Ectodermal cell (in vitro differentiated cells): ENCODE measurements at regions not wholly inside any gene's neighbourhood (a gene's known extent, or its start where the extent isn't known, plus 50 kb on each side); places are given as distances from the start of the nearest gene placed in this dataset.
"Not testable (repeated sequence)": the region's sequence is repeated elsewhere in the genome, so short reads cannot be mapped to it uniquely, and the experiment has no call there.

Experiments
- H3K27ac ChIP-seq: 2 replicates; pipeline ENCODE4 v1.7.0; 2013; ENCODE audit warnings: mild to moderate bottlenecking, low read depth, low read length; ENCODE audit not compliant: insufficient read depth, poor library complexity, severe bottlenecking
- H3K27me3 ChIP-seq: 2 replicates; pipeline ENCODE4 v1.7.0; 2013; ENCODE audit warnings: mild to moderate bottlenecking, low read length; ENCODE audit not compliant: insufficient read depth, control insufficient read depth, poor library complexity, severe bottlenecking
- H3K36me3 ChIP-seq: one replicate; pipeline ENCODE4 v1.7.0; 2013; ENCODE audit warnings: low read length; ENCODE audit not compliant: control insufficient read depth, insufficient read depth
- H3K4me1 ChIP-seq: one replicate; pipeline ENCODE4 v1.7.0; 2013; ENCODE audit warnings: low read length; ENCODE audit not compliant: control insufficient read depth, insufficient read depth
- H3K4me3 ChIP-seq: 2 replicates; pipeline ENCODE4 v1.7.0; 2013; ENCODE audit warnings: low read depth, low read length, control low read depth; ENCODE audit not compliant: insufficient read depth
- H3K9me3 ChIP-seq: 2 replicates; pipeline ENCODE4 v1.7.0; 2013; ENCODE audit warnings: mild to moderate bottlenecking, low read length, moderate library complexity; ENCODE audit not compliant: control insufficient read depth
- WGBS, 2 experiments: methylation state at CpG; one replicate each; pipeline ENCODE4 v1.1.7; 2013; ENCODE audit warnings: missing lambda C conversion rate in 2 of 2; 5-methylcytosine and 5-hydroxymethylcytosine counted together

GRCh38 chr13:46484561-46484960 lies 68.4 kb upstream of the LRCH1 start:
- Histone ChIP-seq H3K36me3 (no peaks in the 10 kb centered on the region), H3K4me3 (no peak overlapping the region), H3K27ac (no peak overlapping the region), H3K9me3 (no peaks in the 10 kb centered on the region), H3K27me3 (no peaks in the 10 kb centered on the region), H3K4me1 (no peaks in the 10 kb centered on the region)
- WGBS, 2 experiments: 92 to 94% methylated on average over 1 to 3 of the region's 3 CpGs

GRCh38 chr13:46481166-46481565 lies 71.8 kb upstream of the LRCH1 start:
- Histone ChIP-seq H3K4me1 (no peaks in the 10 kb centered on the region), H3K27ac (no peak overlapping the region), H3K9me3 (no peaks in the 10 kb centered on the region), H3K4me3 (no peak overlapping the region), H3K27me3 (no peaks in the 10 kb centered on the region), H3K36me3 (no peaks in the 10 kb centered on the region)
- WGBS, 2 experiments: 72 to 75% methylated on average over 4 of the region's 4 CpGs

GRCh38 chr13:46480131-46480530 lies 72.8 kb upstream of the LRCH1 start:
- WGBS, 2 experiments: 92 to 96% methylated on average over 5 of the region's 5 CpGs
- H3K27me3 ChIP-seq: no peaks in the 10 kb centered on the region
- no peaks in the 10 kb centered on the region for H3K4me1 ChIP-seq
- H3K9me3 ChIP-seq: no peaks in the 10 kb centered on the region
- no peaks in the 10 kb centered on the region for H3K36me3 ChIP-seq
- no peak overlapping the region for H3K4me3 ChIP-seq
- H3K27ac ChIP-seq: no peak overlapping the region

- no peak overlapping the region for H3K27ac ChIP-seq
- WGBS, 2 experiments: 93 to 97% methylated on average over 1 of the region's 1 CpG
These were observed 73.3 kb upstream of the LRCH1 start for GRCh38 chr13:46479691-46480090.

GRCh38 chr13:46479283-46479682 lies 73.7 kb upstream of the LRCH1 start:
- Histone ChIP-seq H3K36me3 (no peaks in the 10 kb centered on the region), H3K27ac (no peak overlapping the region), H3K9me3 (no peaks in the 10 kb centered on the region), H3K27me3 (no peaks in the 10 kb centered on the region), H3K4me1 (no peaks in the 10 kb centered on the region), H3K4me3 (no peak overlapping the region)
- 90 to 98% methylated on average over 1 of the region's 1 CpG for WGBS, 2 experiments

More at GRCh38 chr13:46479691-46480090, 73.3 kb upstream of the LRCH1 start:
- H3K36me3 ChIP-seq: no peaks in the 10 kb centered on the region
- no peak overlapping the region for H3K4me3 ChIP-seq
- no peaks in the 10 kb centered on the region for H3K4me1 ChIP-seq
- H3K9me3 ChIP-seq: no peaks in the 10 kb centered on the region
- no peaks in the 10 kb centered on the region for H3K27me3 ChIP-seq

- H3K4me1 ChIP-seq: no peaks in the 10 kb centered on the region
- H3K27me3 ChIP-seq: no peaks in the 10 kb centered on the region
- no peaks in the 10 kb centered on the region for H3K9me3 ChIP-seq
- WGBS, 2 experiments: no CpG with 5 or more reads among the region's 1 CpG
- no peak overlapping the region for H3K4me3 ChIP-seq
- H3K36me3 ChIP-seq: no peaks in the 10 kb centered on the region
- H3K27ac ChIP-seq: no peak overlapping the region
These were observed 74.3 kb upstream of the LRCH1 start for GRCh38 chr13:46478651-46479050.

- WGBS, 2 experiments: 84 to 92% methylated on average over 2 of the region's 2 CpGs
- Histone ChIP-seq H3K4me3 (no peak overlapping the region), H3K27me3 (no peaks in the 10 kb centered on the region), H3K27ac (no peak overlapping the region), H3K36me3 (no peaks in the 10 kb centered on the region), H3K4me1 (no peaks in the 10 kb centered on the region), H3K9me3 (no peaks in the 10 kb centered on the region)
These were observed 76.8 kb upstream of the LRCH1 start for GRCh38 chr13:46476174-46476573.

GRCh38 chr13:46475541-46475991 lies 77.4 kb upstream of the LRCH1 start:
- WGBS, 2 experiments: 96 to 97% methylated on average over 6 of the region's 6 CpGs
- H3K27me3 ChIP-seq: no peaks in the 10 kb centered on the region
- H3K4me1 ChIP-seq: no peaks in the 10 kb centered on the region
- H3K36me3 ChIP-seq: no peaks in the 10 kb centered on the region
- H3K27ac ChIP-seq: no peak overlapping the region
- no peaks in the 10 kb centered on the region for H3K9me3 ChIP-seq
- no peak overlapping the region for H3K4me3 ChIP-seq

- H3K9me3 ChIP-seq: no peaks in the 10 kb centered on the region
- no peaks in the 10 kb centered on the region for H3K36me3 ChIP-seq
- no peak overlapping the region for H3K4me3 ChIP-seq
- no peaks in the 10 kb centered on the region for H3K27me3 ChIP-seq
- H3K27ac ChIP-seq: no peak overlapping the region
- 92 to 97% methylated on average over 3 of the region's 3 CpGs for WGBS, 2 experiments
- no peaks in the 10 kb centered on the region for H3K4me1 ChIP-seq
These were observed 79.2 kb upstream of the LRCH1 start for GRCh38 chr13:46473806-46474205.

GRCh38 chr13:46472384-46472783 lies 80.6 kb upstream of the LRCH1 start:
- Histone ChIP-seq H3K4me1 (no peaks in the 10 kb centered on the region), H3K36me3 (no peaks in the 10 kb centered on the region), H3K27me3 (no peaks in the 10 kb centered on the region), H3K27ac (no peak overlapping the region), H3K9me3 (no peaks in the 10 kb centered on the region), H3K4me3 (no peak overlapping the region)
- 86 to 88% methylated on average over 5 of the region's 5 CpGs for WGBS, 2 experiments

- not testable (repeated sequence) for H3K4me1 ChIP-seq, H3K27ac ChIP-seq, H3K9me3 ChIP-seq, H3K4me3 ChIP-seq, H3K27me3 ChIP-seq, H3K36me3 ChIP-seq
- WGBS, 2 experiments: 92 to 96% methylated on average over 12 of the region's 12 CpGs
These were observed 82.6 kb upstream of the RUBCNL start for GRCh38 chr13:46469699-46470098.
